HG03432 (cell line): ENCODE measurements at regions not wholly inside any gene's neighbourhood (a gene's known extent, or its start where the extent isn't known, plus 50 kb on each side); places are given as distances from the start of the nearest gene placed in this dataset.
"Not testable (repeated sequence)": the region's sequence is repeated elsewhere in the genome, so short reads cannot be mapped to it uniquely, and the experiment has no call there.

Experiments used
- ATAC-seq: cut with Tn5 transposase; IDR thresholded peaks from one replicate; pipeline ENCODE4 v1.9.1; 2021; ENCODE audit warnings: mild to moderate bottlenecking, moderate library complexity; ENCODE audit not compliant: unreplicated experiment

- ATAC-seq: no peak
Observed at GRCh38 chr1:81738875-81739274, 61.9 kb upstream of the ADGRL2 start.

GRCh38 chr1:81733480-81733879, 67.3 kb upstream of the ADGRL2 start:
- no peak for ATAC-seq

GRCh38 chr1:81731989-81732388, 68.7 kb upstream of the ADGRL2 start:
- no peak for ATAC-seq

- no peak for ATAC-seq
Observed at GRCh38 chr1:81730881-81731280, 69.9 kb upstream of the ADGRL2 start.

GRCh38 chr1:81730299-81730698, 70.4 kb upstream of the ADGRL2 start:
- not testable (repeated sequence) for ATAC-seq

- ATAC-seq: no peak
Observed at GRCh38 chr1:81729818-81730217, 70.9 kb upstream of the ADGRL2 start.

GRCh38 chr1:81729239-81729638, 71.5 kb upstream of the ADGRL2 start:
- no peak for ATAC-seq

GRCh38 chr1:81725823-81726222, 74.9 kb upstream of the ADGRL2 start:
- no peak for ATAC-seq

GRCh38 chr1:81722631-81723328, 78.0 kb upstream of the ADGRL2 start:
- not testable (repeated sequence) for ATAC-seq

- not testable (repeated sequence) for ATAC-seq
Observed at GRCh38 chr1:81720256-81720655, 80.5 kb upstream of the ADGRL2 start.

GRCh38 chr1:81717230-81717629, 83.5 kb upstream of the ADGRL2 start:
- no peak for ATAC-seq

GRCh38 chr1:81715391-81715790, 85.3 kb upstream of the ADGRL2 start:
- no peak for ATAC-seq

GRCh38 chr1:81714636-81715035, 86.1 kb upstream of the ADGRL2 start:
- ATAC-seq: no peak

- no peak for ATAC-seq
Observed at GRCh38 chr1:81712425-81712824, 88.3 kb upstream of the ADGRL2 start.

GRCh38 chr1:81710857-81711256, 89.9 kb upstream of the ADGRL2 start:
- ATAC-seq: no peak

- ATAC-seq: no peak
Observed at GRCh38 chr1:81708250-81708649, 92.5 kb upstream of the ADGRL2 start.

GRCh38 chr1:81706650-81707435, 93.9 kb upstream of the ADGRL2 start:
- no peak for ATAC-seq

- ATAC-seq: no peak
Observed at GRCh38 chr1:81703756-81704463, 96.8 kb upstream of the ADGRL2 start.

- ATAC-seq: no peak
Observed at GRCh38 chr1:81703391-81703755, 97.4 kb upstream of the ADGRL2 start.

GRCh38 chr1:81702903-81703302, 97.8 kb upstream of the ADGRL2 start:
- ATAC-seq: no peak

- no peak for ATAC-seq
Observed at GRCh38 chr1:81702079-81702715, 98.5 kb upstream of the ADGRL2 start.
